GM12875 (cell line): ENCODE measurements at regions not wholly inside any gene's neighbourhood (a gene's known extent, or its start where the extent isn't known, plus 50 kb on each side); places are given as distances from the start of the nearest gene placed in this dataset.

Experiments used
- H3K4me3 ChIP-seq: one replicate; pipeline ENCODE4 v1.5.1; 2011; ENCODE audit warnings: low read depth, low read length, control low read depth
- TF ChIP-seq, protein P1 (sequence below): IDR thresholded peaks from 2 replicates; pipeline ENCODE4 v1.5.1; 2011; ENCODE audit warnings: low read depth, mild to moderate bottlenecking, control low read depth, inconsistent platforms, low read length, moderate library complexity, borderline replicate concordance; ENCODE audit not compliant: insufficient read depth

DNA sequence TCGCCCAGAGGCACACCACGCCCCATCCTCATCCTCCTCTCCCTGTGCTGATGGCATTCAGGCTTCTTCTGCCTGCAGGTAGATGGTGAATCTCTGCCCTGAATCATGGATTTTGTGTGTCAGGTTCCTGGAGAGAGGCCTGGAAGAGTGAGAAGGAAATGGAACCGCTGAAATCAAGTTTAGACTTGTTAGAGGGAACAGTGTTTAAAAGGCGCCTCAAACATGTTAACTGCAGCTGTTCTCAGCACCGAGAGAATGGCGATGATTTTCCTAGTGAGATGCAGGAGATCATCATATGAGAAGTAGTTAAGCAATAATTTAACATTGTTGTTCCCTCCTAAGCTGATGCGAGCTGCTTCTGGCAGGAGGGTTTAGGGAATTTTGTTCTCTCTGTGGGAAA lies 744.4 kb upstream of the EEF2KMT start:
- TF ChIP-seq, protein P1, sequence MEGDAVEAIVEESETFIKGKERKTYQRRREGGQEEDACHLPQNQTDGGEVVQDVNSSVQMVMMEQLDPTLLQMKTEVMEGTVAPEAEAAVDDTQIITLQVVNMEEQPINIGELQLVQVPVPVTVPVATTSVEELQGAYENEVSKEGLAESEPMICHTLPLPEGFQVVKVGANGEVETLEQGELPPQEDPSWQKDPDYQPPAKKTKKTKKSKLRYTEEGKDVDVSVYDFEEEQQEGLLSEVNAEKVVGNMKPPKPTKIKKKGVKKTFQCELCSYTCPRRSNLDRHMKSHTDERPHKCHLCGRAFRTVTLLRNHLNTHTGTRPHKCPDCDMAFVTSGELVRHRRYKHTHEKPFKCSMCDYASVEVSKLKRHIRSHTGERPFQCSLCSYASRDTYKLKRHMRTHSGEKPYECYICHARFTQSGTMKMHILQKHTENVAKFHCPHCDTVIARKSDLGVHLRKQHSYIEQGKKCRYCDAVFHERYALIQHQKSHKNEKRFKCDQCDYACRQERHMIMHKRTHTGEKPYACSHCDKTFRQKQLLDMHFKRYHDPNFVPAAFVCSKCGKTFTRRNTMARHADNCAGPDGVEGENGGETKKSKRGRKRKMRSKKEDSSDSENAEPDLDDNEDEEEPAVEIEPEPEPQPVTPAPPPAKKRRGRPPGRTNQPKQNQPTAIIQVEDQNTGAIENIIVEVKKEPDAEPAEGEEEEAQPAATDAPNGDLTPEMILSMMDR, result no peak
- H3K4me3 ChIP-seq, result no peak overlapping the region

DNA sequence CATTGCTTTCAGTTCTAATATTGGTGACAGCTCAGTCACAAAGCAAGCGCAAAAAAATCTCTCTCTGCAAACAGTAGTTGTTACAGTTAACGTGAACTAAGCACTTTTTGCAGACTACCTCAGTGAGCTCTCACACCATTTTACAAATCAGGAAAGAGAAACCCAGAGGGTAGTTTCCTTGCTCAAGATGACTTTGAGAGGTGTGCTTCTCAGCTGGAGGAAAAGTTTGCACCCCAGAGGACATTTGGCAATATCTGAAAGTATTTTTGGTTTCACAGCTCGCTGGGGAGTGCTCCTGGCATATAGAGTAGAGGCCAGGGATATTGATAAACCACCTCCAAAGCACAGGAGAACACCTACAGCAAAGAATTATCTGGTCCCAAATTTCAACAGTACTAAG lies 741.1 kb upstream of the EEF2KMT start:
- no peak overlapping the region for H3K4me3 ChIP-seq
- TF ChIP-seq, protein P1, result no peak

DNA sequence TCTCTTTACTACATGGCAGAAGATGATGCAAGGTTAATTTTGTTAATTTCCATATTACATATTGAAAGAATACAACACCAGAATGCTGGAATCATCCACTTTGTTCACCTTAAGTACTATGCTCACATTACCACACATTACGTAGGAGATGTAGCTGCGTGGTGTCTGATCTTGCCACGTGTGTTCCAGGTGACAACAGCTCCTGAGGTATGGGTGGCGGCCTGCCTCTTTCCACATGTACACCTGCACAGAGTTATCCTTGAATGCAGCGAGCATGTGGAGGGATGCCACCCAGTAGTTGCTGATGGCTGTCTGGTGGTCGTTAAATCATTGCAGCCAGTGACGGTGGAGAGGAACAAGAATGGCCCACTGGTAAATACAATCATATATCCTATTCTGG lies 740.5 kb upstream of the EEF2KMT start:
- H3K4me3 ChIP-seq, result no peak overlapping the region
- TF ChIP-seq, protein P1, result no peak

DNA sequence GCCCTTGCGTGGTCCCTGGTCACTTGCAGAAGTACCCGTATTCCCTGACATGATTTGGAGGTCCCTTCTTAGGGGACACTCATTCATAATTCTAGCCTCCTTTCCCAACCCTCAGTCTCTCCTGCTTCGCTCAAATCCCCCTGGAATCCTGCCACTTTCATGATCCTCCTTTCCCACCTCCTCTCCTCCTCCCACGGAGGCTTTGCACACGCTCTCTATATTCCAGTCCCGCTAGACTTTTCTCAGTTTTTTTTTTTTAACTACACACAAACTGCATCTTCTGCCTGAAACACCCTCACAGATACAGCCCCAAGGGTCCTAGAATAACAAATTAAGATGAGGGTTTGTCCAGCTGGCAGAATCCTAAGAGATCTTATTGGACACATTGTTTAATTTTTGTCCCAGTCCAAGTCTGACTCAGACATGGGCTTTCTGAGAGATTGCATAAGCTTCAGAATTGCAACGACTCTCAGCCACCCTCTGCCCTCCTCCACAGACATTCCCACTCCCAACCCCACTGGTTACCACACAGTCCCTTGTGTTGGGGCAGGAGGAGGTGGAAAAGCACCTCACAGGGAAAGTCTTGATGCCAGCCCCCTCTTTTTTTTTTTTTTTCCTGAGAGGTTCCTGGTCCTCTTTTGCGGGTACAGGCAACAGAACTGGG lies 739.5 kb upstream of the EEF2KMT start:
- TF ChIP-seq, protein P1, result no peak
- H3K4me3 ChIP-seq, result no peak overlapping the region

DNA sequence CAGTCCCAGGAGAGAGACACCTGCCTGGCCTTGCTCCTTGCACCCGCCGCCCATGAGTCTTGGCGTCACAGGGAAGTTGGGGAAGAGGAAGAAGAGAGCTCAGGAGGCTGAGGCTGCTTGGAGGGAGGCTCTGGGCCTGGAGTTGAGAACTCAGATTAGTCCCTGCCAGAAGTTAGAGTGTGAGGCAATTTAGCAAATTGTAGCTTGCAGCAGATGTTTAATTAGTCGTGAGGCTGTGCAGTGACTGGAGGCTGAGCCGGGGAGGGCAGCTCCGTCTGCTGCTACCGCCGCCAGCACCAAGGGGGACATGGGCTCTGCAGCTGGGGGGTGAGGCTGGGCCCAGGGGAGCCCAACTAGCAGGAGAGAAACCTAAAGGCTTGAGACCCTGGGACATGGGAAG lies 738.3 kb upstream of the EEF2KMT start:
- H3K4me3 ChIP-seq, result no peak overlapping the region
- TF ChIP-seq, protein P1, result no peak

DNA sequence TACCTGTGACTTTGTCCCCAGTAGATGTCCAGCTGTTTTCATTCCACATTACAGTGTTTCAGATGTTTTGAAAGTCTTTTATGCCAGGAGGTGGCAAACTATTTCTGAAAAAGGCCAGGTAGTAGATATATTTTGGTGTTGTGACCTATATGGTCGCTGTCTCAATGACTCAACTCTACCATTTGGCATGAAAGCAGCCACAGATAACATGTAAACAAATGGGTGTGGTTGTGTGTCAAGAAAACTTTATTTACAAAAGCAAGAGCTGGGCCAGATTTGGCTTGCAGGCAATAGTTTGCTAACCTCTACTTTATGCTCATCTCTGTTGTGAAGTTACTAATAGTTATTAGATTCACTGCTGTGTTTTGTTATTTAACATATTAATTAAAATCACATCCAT lies 728.7 kb upstream of the EEF2KMT start:
- TF ChIP-seq, protein P1, result no peak
- H3K4me3 ChIP-seq, result no peak overlapping the region

DNA sequence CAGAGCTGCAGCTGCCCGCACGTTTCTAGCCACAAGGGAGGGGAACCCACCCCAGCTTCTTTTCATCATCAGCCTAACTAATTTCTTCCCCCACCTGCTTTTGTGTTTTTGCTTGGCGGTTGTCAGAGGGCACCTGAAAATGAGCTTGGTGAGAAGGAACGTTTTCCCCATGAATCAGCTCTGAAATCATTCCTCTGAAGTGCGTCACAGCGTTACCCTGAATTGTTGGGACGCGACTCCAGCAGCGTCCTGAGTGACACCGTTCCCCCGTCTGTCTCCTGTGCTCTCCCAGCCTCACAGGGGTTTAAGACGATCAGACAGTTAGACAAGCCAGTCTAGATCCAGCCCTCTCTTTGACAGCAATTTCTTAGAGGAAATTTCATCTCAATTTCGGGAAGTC lies 722.9 kb upstream of the EEF2KMT start:
- TF ChIP-seq, protein P1, result no peak

More for the DNA sequence above, 722.9 kb upstream of the EEF2KMT start:
- no peak overlapping the region for H3K4me3 ChIP-seq
